ENCODE measurements at regions not wholly inside any gene's neighbourhood (a gene's known extent, or its start where the extent isn't known, plus 50 kb on each side); places are given as distances from the start of the nearest gene placed in this dataset.

- ChIA-PET CTCF (no interaction called here), POLR2A (no interaction called here)
Observed at GRCh38 chr18:78619854-78620253, 359.8 kb upstream of the SALL3 start.

- CTCF ChIA-PET = no interaction called here
- POLR2A ChIA-PET = no interaction called here
Observed at GRCh38 chr18:78620326-78620725, 359.3 kb upstream of the SALL3 start.

- POLR2A ChIA-PET = no interaction called here
- CTCF ChIA-PET = no interaction called here
Observed at GRCh38 chr18:78621141-78621755, 358.4 kb upstream of the SALL3 start.

- ChIA-PET POLR2A (no interaction called here), CTCF (no interaction called here)
Observed at GRCh38 chr18:78622251-78622906, 357.2 kb upstream of the SALL3 start.

GRCh38 chr18:78622907-78623541 lies 356.6 kb upstream of the SALL3 start:
- ChIA-PET POLR2A (no interaction called here), CTCF (no interaction called here)

- POLR2A ChIA-PET = no interaction called here
- CTCF ChIA-PET = no interaction called here
Observed at GRCh38 chr18:78624646-78625279, 354.9 kb upstream of the SALL3 start.

- CTCF ChIA-PET = no interaction called here
- POLR2A ChIA-PET = no interaction called here
Observed at GRCh38 chr18:78625847-78626246, 353.8 kb upstream of the SALL3 start.

GRCh38 chr18:78627551-78628346 lies 351.9 kb upstream of the SALL3 start:
- POLR2A ChIA-PET = no interaction called here

GRCh38 chr18:78629426-78629825 lies 350.2 kb upstream of the SALL3 start:
- ChIA-PET POLR2A (no interaction called here), CTCF (no interaction called here)

More at GRCh38 chr18:78627551-78628346, 351.9 kb upstream of the SALL3 start:
- CTCF ChIA-PET = no interaction called here

- ChIA-PET POLR2A (no interaction called here), CTCF (no interaction called here)
Observed at GRCh38 chr18:78630356-78630755, 349.3 kb upstream of the SALL3 start.

GRCh38 chr18:78630981-78631510 lies 348.6 kb upstream of the SALL3 start:
- ChIA-PET POLR2A (no interaction called here), CTCF (no interaction called here)

- POLR2A ChIA-PET = no interaction called here
- CTCF ChIA-PET = no interaction called here
Observed at GRCh38 chr18:78632111-78632541, 347.5 kb upstream of the SALL3 start.

GRCh38 chr18:78634061-78634696 lies 345.4 kb upstream of the SALL3 start:
- ChIA-PET POLR2A (no interaction called here), CTCF (no interaction called here)

GRCh38 chr18:78635093-78635800 lies 344.4 kb upstream of the SALL3 start:
- POLR2A ChIA-PET = no interaction called here
- CTCF ChIA-PET = no interaction called here

GRCh38 chr18:78636260-78636659 lies 343.4 kb upstream of the SALL3 start:
- POLR2A ChIA-PET = no interaction called here

GRCh38 chr18:78637442-78638402 lies 341.9 kb upstream of the SALL3 start:
- CTCF ChIA-PET = no interaction called here

More at GRCh38 chr18:78636260-78636659, 343.4 kb upstream of the SALL3 start:
- CTCF ChIA-PET = no interaction called here

GRCh38 chr18:78639006-78639950 lies 340.3 kb upstream of the SALL3 start:
- ChIA-PET POLR2A (no interaction called here), CTCF (no interaction called here)

More at GRCh38 chr18:78637442-78638402, 341.9 kb upstream of the SALL3 start:
- POLR2A ChIA-PET = no interaction called here
